Ishikawa (cell line): ENCODE measurements at regions not wholly inside any gene's neighbourhood (a gene's known extent, or its start where the extent isn't known, plus 50 kb on each side); places are given as distances from the start of the nearest gene placed in this dataset.

ENCODE experiments used
- CEBPB ChIP-seq: IDR thresholded peaks from 2 replicates; pipeline ENCODE4 v1.6.1; 2012
- CREB1 ChIP-seq: IDR thresholded peaks from 2 replicates; pipeline ENCODE4 v1.6.1; 2012; ENCODE audit warnings: low read depth
- EGR1 ChIP-seq: IDR thresholded peaks from 2 replicates; pipeline ENCODE4 v1.6.1; 2012
- EP300 ChIP-seq: IDR thresholded peaks from 2 replicates; pipeline ENCODE4 v1.6.1; 2012; ENCODE audit warnings: borderline replicate concordance
- FOXM1 ChIP-seq: IDR thresholded peaks from 2 replicates; pipeline ENCODE4 v1.6.1; 2012; ENCODE audit warnings: low read depth, borderline replicate concordance
- NFIC ChIP-seq: IDR thresholded peaks from 2 replicates; pipeline ENCODE4 v1.6.1; 2012
- RAD21 ChIP-seq: IDR thresholded peaks from 2 replicates; pipeline ENCODE4 v1.6.1; 2012; ENCODE audit warnings: low read depth
- TAF1 ChIP-seq: IDR thresholded peaks from 2 replicates; pipeline ENCODE4 v1.6.1; 2012; ENCODE audit warnings: low read depth, mild to moderate bottlenecking
- TCF12 ChIP-seq: IDR thresholded peaks from 2 replicates; pipeline ENCODE4 v1.6.1; 2012; ENCODE audit warnings: low read depth
- TEAD4 ChIP-seq: IDR thresholded peaks from 2 replicates; pipeline ENCODE4 v1.6.1; 2012
- YY1 ChIP-seq: IDR thresholded peaks from 2 replicates; pipeline ENCODE4 v1.6.1; 2012; ENCODE audit warnings: low read depth
- ZBTB7A ChIP-seq: IDR thresholded peaks from 2 replicates; pipeline ENCODE4 v1.6.1; 2012; ENCODE audit warnings: low read depth
- TF ChIP-seq, protein P1 (sequence below): IDR thresholded peaks from 2 replicates; pipeline ENCODE4 v1.6.1; 2012
- TF ChIP-seq, protein P2 (sequence below): IDR thresholded peaks from 2 replicates; pipeline ENCODE4 v1.6.1; 2012
- TF ChIP-seq, protein P3 (sequence below): IDR thresholded peaks from 2 replicates; pipeline ENCODE4 v1.6.1; 2012; ENCODE audit warnings: low read depth, mild to moderate bottlenecking

DNA sequence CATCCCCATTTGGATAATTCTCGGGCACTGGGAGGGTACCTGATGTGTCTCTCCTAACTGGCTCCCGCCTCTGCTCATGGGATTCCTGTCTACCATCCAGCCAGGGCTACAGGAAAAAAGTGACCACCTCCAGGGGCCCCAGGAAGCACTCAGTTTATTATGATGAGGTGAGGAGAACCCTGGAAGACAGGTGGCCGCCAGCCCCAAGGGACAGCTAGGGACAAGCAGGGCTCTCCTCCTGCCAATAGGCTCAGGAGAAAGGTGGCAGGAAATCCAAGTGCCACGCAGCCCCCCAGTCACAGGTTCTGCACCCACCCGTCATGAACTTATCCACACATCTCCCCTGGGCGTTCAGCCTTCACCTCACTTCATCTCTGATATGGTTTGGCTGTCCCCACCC, 61.5 kb upstream of the ZNF354A start:
- TF ChIP-seq FOXM1, result no peak
- TF ChIP-seq, protein P1, sequence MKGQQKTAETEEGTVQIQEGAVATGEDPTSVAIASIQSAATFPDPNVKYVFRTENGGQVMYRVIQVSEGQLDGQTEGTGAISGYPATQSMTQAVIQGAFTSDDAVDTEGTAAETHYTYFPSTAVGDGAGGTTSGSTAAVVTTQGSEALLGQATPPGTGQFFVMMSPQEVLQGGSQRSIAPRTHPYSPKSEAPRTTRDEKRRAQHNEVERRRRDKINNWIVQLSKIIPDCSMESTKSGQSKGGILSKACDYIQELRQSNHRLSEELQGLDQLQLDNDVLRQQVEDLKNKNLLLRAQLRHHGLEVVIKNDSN, result no peak
- TF ChIP-seq NFIC, result no peak
- no peak for TF ChIP-seq YY1
- TF ChIP-seq ZBTB7A, result no peak
- no peak for TF ChIP-seq CREB1
- no peak for TF ChIP-seq TAF1
- TF ChIP-seq CEBPB, result no peak
- TF ChIP-seq TEAD4, result no peak
- no peak for TF ChIP-seq EGR1
- TF ChIP-seq, protein P2, sequence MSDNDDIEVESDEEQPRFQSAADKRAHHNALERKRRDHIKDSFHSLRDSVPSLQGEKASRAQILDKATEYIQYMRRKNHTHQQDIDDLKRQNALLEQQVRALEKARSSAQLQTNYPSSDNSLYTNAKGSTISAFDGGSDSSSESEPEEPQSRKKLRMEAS, result no peak
- TF ChIP-seq TCF12, result no peak
- no peak for TF ChIP-seq EP300
- TF ChIP-seq, protein P3, sequence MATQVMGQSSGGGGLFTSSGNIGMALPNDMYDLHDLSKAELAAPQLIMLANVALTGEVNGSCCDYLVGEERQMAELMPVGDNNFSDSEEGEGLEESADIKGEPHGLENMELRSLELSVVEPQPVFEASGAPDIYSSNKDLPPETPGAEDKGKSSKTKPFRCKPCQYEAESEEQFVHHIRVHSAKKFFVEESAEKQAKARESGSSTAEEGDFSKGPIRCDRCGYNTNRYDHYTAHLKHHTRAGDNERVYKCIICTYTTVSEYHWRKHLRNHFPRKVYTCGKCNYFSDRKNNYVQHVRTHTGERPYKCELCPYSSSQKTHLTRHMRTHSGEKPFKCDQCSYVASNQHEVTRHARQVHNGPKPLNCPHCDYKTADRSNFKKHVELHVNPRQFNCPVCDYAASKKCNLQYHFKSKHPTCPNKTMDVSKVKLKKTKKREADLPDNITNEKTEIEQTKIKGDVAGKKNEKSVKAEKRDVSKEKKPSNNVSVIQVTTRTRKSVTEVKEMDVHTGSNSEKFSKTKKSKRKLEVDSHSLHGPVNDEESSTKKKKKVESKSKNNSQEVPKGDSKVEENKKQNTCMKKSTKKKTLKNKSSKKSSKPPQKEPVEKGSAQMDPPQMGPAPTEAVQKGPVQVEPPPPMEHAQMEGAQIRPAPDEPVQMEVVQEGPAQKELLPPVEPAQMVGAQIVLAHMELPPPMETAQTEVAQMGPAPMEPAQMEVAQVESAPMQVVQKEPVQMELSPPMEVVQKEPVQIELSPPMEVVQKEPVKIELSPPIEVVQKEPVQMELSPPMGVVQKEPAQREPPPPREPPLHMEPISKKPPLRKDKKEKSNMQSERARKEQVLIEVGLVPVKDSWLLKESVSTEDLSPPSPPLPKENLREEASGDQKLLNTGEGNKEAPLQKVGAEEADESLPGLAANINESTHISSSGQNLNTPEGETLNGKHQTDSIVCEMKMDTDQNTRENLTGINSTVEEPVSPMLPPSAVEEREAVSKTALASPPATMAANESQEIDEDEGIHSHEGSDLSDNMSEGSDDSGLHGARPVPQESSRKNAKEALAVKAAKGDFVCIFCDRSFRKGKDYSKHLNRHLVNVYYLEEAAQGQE, result no peak
- TF ChIP-seq RAD21, result no peak

DNA sequence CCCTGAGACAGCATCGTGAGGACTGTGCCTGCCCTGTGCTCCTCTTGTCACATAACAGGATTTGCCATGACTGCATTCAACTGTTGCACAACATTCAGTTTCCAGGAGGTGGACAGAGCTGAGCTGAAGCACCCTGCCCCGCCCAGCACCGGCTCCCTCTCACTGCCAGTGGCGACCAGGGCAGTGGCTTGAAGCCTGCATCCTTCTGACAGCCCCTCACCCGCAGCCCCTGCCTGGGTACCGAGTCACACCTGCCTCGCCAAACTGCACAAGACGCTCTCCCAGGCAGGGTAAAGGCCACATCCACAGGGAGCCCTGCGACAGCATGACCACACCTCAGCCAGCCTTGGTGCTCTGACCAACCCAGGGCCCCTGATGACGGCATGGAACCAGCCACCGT, 59.9 kb upstream of the ZNF354A start:
- no peak for TF ChIP-seq RAD21
- TF ChIP-seq EGR1, result no peak
- TF ChIP-seq, protein P1, result no peak
- TF ChIP-seq TEAD4, result no peak
- no peak for TF ChIP-seq FOXM1
- no peak for TF ChIP-seq TCF12
- TF ChIP-seq YY1, result no peak
- TF ChIP-seq TAF1, result no peak
- TF ChIP-seq CREB1, result no peak

DNA sequence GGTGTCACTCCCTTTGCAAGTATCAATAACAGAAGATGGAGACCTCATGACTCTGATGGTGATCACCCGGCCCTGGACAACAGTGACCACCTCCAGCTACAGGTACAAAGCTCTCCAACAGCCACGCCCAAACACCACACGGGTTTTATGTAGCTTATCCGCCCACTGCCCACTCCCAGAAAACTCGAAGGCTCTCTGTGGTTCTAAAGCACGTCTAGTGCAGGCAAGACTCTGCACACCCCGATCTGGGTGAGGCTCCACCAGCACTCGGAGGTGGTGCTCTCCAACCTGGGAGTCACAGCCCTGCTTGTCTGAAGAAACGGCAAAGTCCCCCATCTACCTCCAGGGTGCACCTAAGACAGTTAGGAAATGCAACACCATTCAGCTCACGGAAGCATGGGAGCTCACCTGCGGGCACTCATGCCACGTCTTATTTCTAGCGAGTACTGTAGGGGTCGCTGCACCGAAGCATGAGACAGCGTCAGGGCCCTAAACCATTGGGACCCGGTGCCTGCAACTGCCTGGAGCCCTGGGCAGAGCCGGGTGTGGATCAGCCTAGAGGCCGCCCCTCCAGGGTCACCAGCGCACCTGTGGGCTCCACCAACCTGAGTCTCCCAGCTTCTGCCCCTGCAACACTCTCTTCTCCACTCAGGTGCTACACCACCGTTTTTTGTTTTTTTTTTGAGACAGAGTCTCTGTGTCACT, 58.1 kb upstream of the ZNF354A start:
- no peak for TF ChIP-seq EGR1
- TF ChIP-seq, protein P2, result no peak
- TF ChIP-seq NFIC, result no peak
- no peak for TF ChIP-seq TAF1
- TF ChIP-seq CEBPB, result no peak
- TF ChIP-seq TEAD4, result no peak
- TF ChIP-seq FOXM1, result no peak
- TF ChIP-seq, protein P3, result no peak
- TF ChIP-seq, protein P1, result no peak
- no peak for TF ChIP-seq EP300
- no peak for TF ChIP-seq RAD21
- no peak for TF ChIP-seq CREB1
- TF ChIP-seq YY1, result no peak
- no peak for TF ChIP-seq TCF12
- TF ChIP-seq ZBTB7A, result no peak

DNA sequence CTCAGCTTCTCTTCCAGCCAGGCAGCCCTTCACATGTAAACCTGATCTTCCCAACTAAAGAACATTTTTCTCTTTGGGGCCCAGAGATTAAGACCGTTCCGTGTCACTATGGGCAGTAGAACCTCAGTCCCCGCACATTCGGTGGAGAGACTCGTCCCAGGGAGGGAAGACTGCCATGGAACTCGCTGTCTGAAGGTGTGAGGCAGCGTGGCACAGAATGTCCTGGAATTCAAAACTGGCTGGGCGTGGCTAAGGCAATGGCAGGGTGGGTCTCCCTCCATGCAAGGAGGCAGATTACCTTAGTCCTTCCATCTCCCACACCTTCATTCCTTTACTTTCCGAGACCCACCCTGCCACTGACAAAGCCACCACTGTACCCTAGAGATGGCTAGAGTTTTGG, 57.4 kb upstream of the ZNF354A start:
- no peak for TF ChIP-seq EGR1
- TF ChIP-seq CEBPB, result no peak
- TF ChIP-seq TAF1, result no peak
- TF ChIP-seq TEAD4, result no peak
- TF ChIP-seq, protein P3, result no peak
